Peyer's patch (tissue), 4 donors: ENCODE measurements at regions not wholly inside any gene's neighbourhood (a gene's known extent, or its start where the extent isn't known, plus 50 kb on each side); places are given as distances from the start of the nearest gene placed in this dataset.

Experiments used
- POLR2A ChIP-seq, 2 donors: fragments of 450-650 bp; IDR thresholded peaks; one replicate each; pipeline ENCODE4 v1.5.1; 2017; ENCODE audit warnings: antibody characterized with exemption in 2 of 2, mild to moderate bottlenecking in 2 of 2, moderate library complexity in 2 of 2
- TF ChIP-seq, protein P1 (sequence below), 6 experiments: fragments of 450-650 bp in 4 of 6; fragments of 200-600 bp in 2 of 6; sonication (generic) in 1 of 6; IDR thresholded peaks; one replicate each; pipeline ENCODE4 v1.5.1; 2017 to 2019; ENCODE audit warnings: antibody characterized with exemption in 6 of 6, mild to moderate bottlenecking in 3 of 6, moderate library complexity in 1 of 6

DNA sequence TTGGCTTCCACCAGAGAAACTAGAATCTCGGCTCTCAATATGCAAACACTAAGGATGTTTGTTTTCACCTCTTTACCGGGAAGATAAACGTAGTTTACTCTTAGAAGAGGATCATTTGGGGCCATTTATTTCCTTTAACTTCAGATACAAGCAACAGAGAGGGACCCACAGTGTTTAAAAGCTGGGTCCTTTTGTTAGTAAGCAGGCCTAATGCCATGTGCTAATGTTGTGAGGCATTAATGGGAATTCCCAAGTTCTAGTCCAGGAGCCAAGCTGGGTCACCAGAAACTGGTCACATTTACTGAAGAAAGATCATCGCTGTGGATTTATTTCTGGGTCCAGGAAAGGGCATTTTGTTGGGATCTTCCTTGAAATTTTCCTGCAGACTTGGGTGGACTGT, 78.1 kb upstream of the ADAMTS9 start:
- TF ChIP-seq, protein P1, sequence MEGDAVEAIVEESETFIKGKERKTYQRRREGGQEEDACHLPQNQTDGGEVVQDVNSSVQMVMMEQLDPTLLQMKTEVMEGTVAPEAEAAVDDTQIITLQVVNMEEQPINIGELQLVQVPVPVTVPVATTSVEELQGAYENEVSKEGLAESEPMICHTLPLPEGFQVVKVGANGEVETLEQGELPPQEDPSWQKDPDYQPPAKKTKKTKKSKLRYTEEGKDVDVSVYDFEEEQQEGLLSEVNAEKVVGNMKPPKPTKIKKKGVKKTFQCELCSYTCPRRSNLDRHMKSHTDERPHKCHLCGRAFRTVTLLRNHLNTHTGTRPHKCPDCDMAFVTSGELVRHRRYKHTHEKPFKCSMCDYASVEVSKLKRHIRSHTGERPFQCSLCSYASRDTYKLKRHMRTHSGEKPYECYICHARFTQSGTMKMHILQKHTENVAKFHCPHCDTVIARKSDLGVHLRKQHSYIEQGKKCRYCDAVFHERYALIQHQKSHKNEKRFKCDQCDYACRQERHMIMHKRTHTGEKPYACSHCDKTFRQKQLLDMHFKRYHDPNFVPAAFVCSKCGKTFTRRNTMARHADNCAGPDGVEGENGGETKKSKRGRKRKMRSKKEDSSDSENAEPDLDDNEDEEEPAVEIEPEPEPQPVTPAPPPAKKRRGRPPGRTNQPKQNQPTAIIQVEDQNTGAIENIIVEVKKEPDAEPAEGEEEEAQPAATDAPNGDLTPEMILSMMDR (IDR thresholded peaks at IDR 0.05), result no peak
- no peak for TF ChIP-seq POLR2A (IDR thresholded peaks at IDR 0.05)
